Peyer's patch (tissue), 4 donors: ENCODE measurements at regions not wholly inside any gene's neighbourhood (a gene's known extent, or its start where the extent isn't known, plus 50 kb on each side); places are given as distances from the start of the nearest gene placed in this dataset.

ENCODE experiments used
- DNase-seq, 3 donors: peaks; one replicate each; pipeline ENCODE4 v3.0.0-alpha.2; 2017 to 2019
- H3K27ac ChIP-seq, 4 donors: fragments of 200-600 bp; sonication (generic); one replicate each; pipeline ENCODE4 v1.5.1; 2016 to 2019
- H3K27me3 ChIP-seq, 2 donors: fragments of 200-600 bp; sonication (generic); one replicate each; pipeline ENCODE4 v1.5.1; 2019
- H3K36me3 ChIP-seq, 3 donors: fragments of 200-600 bp; sonication (generic); one replicate each; pipeline ENCODE4 v1.5.1; 2016 to 2019
- H3K4me1 ChIP-seq, 4 donors: fragments of 200-600 bp; sonication (generic); one replicate each; pipeline ENCODE4 v1.5.1; 2016 to 2019
- H3K4me3 ChIP-seq, 4 donors: fragments of 200-600 bp; sonication (generic); 1 replicate in 3 of 4; 2 replicates in 1 of 4; pipeline ENCODE4 v1.5.1; 2016 to 2019; ENCODE audit warnings: mild to moderate bottlenecking in 1 of 4
- H3K9me3 ChIP-seq, 4 donors: fragments of 200-600 bp; sonication (generic); one replicate each; pipeline ENCODE4 v1.5.1; 2016 to 2019; ENCODE audit warnings: mild to moderate bottlenecking in 1 of 4
- CTCF ChIP-seq, 6 experiments: fragments of 450-650 bp in 4 of 6; fragments of 200-600 bp in 2 of 6; sonication (generic) in 1 of 6; IDR thresholded peaks; one replicate each; pipeline ENCODE4 v1.5.1; 2017 to 2019; ENCODE audit warnings: antibody characterized with exemption in 6 of 6, mild to moderate bottlenecking in 3 of 6, moderate library complexity in 1 of 6
- POLR2A ChIP-seq, 2 donors: fragments of 450-650 bp; IDR thresholded peaks; one replicate each; pipeline ENCODE4 v1.5.1; 2017; ENCODE audit warnings: antibody characterized with exemption in 2 of 2, mild to moderate bottlenecking in 2 of 2, moderate library complexity in 2 of 2

GRCh38 chr16:86762095-86762494, 183.7 kb downstream of the FOXL1 start:
- Histone ChIP-seq H3K27ac (no peak overlapping the region), H3K9me3 (no peaks in the 10 kb centered on the region), H3K4me3 (no peak overlapping the region), H3K4me1 (no peaks in the 10 kb centered on the region), H3K27me3 (no peaks in the 10 kb centered on the region), H3K36me3 (no peaks in the 10 kb centered on the region)
- DNase-seq, result peak in 2 of 3 donors; percentile 14 to 30
- no peak for TF ChIP-seq POLR2A (IDR thresholded peaks at IDR 0.05)
- TF ChIP-seq CTCF (IDR thresholded peaks at IDR 0.05), result no peak

DNA sequence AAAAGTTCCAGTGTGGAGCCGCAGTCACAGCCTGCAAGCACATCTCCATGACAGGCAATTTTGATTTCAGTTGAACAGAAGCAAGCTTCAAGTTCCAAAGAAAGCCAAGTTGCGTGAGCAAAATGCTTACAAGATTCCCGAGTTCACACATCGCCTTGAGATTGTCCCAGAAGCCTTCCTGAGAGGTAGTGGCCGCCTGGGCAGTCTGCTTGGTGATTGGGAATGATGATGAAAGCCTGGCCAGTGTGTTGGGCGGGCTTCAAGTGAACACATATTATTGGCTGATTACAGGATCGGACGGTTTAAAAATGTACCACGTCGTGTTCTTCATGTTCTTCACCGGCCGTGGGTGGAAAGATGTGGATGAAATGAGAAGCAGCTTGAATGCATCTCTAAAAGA, 185.5 kb downstream of the FOXL1 start:
- TF ChIP-seq POLR2A (IDR thresholded peaks at IDR 0.05), result no peak
- TF ChIP-seq CTCF (IDR thresholded peaks at IDR 0.05), result no peak
- DNase-seq, result peak in 2 of 3 donors; percentile 11 to 24

DNA sequence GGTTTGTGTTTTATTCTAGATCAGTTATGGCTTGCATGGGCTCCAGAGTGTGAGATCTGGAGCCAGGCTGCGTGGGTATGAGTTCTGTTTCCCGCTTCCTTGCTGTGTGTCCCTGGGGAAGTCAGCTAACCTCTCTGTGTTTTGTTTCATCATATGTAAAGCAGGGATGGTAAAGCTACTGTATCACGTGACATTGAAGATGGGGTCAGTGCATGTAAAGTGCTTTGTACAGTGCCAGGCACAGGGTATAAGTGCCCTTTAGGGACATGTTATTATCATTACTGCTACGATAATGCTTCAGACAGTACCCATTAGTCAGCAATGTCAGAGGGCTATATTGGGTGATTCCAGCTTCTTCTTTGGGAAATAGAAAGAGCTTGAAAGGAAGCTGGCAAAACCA, 186.2 kb downstream of the FOXL1 start:
- H3K27ac ChIP-seq, result no peak overlapping the region
- DNase-seq, result no peak
- H3K27me3 ChIP-seq, result no peaks in the 10 kb centered on the region
- H3K36me3 ChIP-seq, result no peaks in the 10 kb centered on the region
- no peaks in the 10 kb centered on the region for H3K9me3 ChIP-seq
- H3K4me1 ChIP-seq, result no peaks in the 10 kb centered on the region
- no peak for TF ChIP-seq POLR2A (IDR thresholded peaks at IDR 0.05)
- TF ChIP-seq CTCF (IDR thresholded peaks at IDR 0.05), result no peak
- no peak overlapping the region for H3K4me3 ChIP-seq

More for the DNA sequence above, 185.5 kb downstream of the FOXL1 start:
- H3K27ac ChIP-seq, result no peak overlapping the region
- no peak overlapping the region for H3K4me3 ChIP-seq
- H3K9me3 ChIP-seq, result no peaks in the 10 kb centered on the region
- H3K4me1 ChIP-seq, result no peaks in the 10 kb centered on the region
- no peaks in the 10 kb centered on the region for H3K36me3 ChIP-seq
- H3K27me3 ChIP-seq, result no peaks in the 10 kb centered on the region

DNA sequence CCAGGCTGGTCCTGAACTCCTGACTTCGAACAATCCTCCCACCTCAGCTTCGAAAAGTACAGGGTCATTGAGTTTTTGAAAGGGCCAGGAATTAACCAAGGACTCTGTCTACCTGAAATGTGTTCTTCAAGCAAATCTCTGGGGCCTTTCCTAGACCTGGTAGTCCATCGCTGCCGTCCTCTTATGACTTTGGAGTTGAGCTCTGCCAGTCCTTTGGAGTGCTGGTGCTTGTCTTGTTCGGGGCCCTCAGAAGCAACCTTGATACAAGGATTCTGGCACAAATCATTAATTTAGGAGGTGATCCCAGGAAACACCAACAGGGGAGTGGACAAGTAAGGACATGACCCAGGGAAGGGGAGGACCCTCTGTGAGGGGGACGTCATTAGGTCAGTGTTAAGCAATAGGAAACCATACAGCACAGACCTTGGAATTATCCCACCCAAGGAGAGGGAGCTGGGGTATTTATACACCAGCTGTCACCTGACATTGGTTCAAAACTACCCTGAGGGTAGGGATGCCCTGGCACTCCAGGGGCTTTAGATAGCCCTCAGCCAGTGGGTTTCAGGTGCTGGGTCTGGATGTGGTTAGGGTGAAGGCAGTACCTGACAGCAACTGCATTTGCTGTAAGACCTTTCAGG, 187.2 kb downstream of the FOXL1 start:
- H3K27ac ChIP-seq, result no peak overlapping the region

GRCh38 chr16:86766700-86767099, 188.4 kb downstream of the FOXL1 start:
- no peaks in the 10 kb centered on the region for H3K9me3 ChIP-seq
- TF ChIP-seq POLR2A (IDR thresholded peaks at IDR 0.05), result no peak
- TF ChIP-seq CTCF (IDR thresholded peaks at IDR 0.05), result no peak
- no peaks in the 10 kb centered on the region for H3K4me1 ChIP-seq
- H3K4me3 ChIP-seq, result no peak overlapping the region
- H3K27me3 ChIP-seq, result no peaks in the 10 kb centered on the region
- no peak for DNase-seq
- H3K36me3 ChIP-seq, result no peaks in the 10 kb centered on the region
- no peak overlapping the region for H3K27ac ChIP-seq

More for the DNA sequence above, 187.2 kb downstream of the FOXL1 start:
- no peak overlapping the region for H3K4me3 ChIP-seq
- no peaks in the 10 kb centered on the region for H3K27me3 ChIP-seq
- no peaks in the 10 kb centered on the region for H3K4me1 ChIP-seq
- TF ChIP-seq CTCF (IDR thresholded peaks at IDR 0.05) (no peak), POLR2A (IDR thresholded peaks at IDR 0.05) (no peak)
- H3K36me3 ChIP-seq, result no peaks in the 10 kb centered on the region
- DNase-seq, result peak in 2 of 3 donors; percentile 5 to 13
- H3K9me3 ChIP-seq, result no peaks in the 10 kb centered on the region
